HUES64 (cell line): ENCODE measurements at regions not wholly inside any gene's neighbourhood (a gene's known extent, or its start where the extent isn't known, plus 50 kb on each side); places are given as distances from the start of the nearest gene placed in this dataset.

Experiments used
- H3K27ac ChIP-seq: 2 replicates; pipeline ENCODE4 v1.7.0; 2013; ENCODE audit warnings: low read depth, low read length, inconsistent platforms
- H3K27me3 ChIP-seq: 2 replicates; pipeline ENCODE4 v1.6.1; 2013; ENCODE audit warnings: mild to moderate bottlenecking, low read length; ENCODE audit not compliant: insufficient read depth
- H3K36me3 ChIP-seq: 2 replicates; pipeline ENCODE4 v1.6.1; 2013; ENCODE audit warnings: mild to moderate bottlenecking, low read length; ENCODE audit not compliant: insufficient read depth
- H3K4me1 ChIP-seq: 2 replicates; pipeline ENCODE4 v1.6.1; 2013; ENCODE audit warnings: mild to moderate bottlenecking, low read length, moderate library complexity; ENCODE audit not compliant: insufficient read depth
- H3K4me3 ChIP-seq: 2 replicates; pipeline ENCODE4 v1.5.1; 2013; ENCODE audit warnings: mild to moderate bottlenecking, low read length, moderate library complexity
- H3K9ac ChIP-seq: 2 replicates; pipeline ENCODE4 v1.6.1; 2013; ENCODE audit warnings: mild to moderate bottlenecking, low read depth, low read length
- H3K9me3 ChIP-seq: 2 replicates; pipeline ENCODE4 v1.6.1; 2013; ENCODE audit warnings: low read depth, low read length; ENCODE audit not compliant: insufficient read depth
- WGBS: fragments of 150-250, 120-280 bp; methylation state at CpG from one replicate; pipeline ENCODE4 v1.1.7; 2013; ENCODE audit warnings: missing lambda C conversion rate; 5-methylcytosine and 5-hydroxymethylcytosine counted together

DNA sequence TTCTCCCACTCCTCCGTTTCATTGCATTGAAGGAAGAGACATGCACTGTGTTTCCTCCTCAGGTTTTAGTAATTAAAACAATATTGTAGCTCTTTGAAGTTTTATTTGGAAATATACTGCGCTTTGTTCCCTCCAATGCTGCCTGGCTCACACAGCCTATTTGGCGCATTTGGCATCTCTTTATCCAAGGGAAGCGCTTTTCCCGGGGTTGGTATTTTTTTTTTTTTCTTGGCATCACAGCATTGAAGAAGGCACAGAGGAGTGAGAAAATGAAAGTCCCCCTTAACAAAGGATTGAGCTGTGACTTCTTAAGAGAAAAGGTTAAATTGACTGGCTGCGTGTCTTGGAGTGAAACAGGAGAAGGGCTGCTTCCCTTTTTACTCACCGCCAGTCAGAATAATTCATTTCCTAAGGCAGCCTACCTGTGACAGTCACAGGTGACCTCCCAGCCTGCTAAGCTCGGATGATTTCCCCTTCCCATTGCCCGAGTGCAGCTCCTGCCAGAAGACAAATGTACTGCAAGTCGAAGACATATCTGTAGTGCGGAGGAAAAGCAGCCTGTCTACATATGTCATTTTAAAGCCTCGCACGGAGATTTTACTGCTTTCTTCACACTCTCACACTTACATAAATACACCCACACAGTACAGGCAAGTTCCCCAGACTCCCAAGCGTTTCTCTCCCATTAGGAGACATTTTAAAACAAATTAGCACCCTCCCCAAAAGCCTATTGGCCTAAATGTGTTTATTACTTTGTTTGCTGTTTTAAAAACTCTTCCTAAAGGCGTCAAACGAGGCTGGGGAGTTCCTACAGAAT, 665.5 kb upstream of the ZNF608 start:
- WGBS, result 49% methylated on average over 16 of the region's 16 CpGs
- Histone ChIP-seq H3K27ac (peak overlapping the region; percentile 9), H3K9me3 (no peaks in the 10 kb centered on the region), H3K4me3 (no peak overlapping the region), H3K36me3 (no peaks in the 10 kb centered on the region), H3K27me3 (no peaks in the 10 kb centered on the region), H3K9ac (no peak overlapping the region), H3K4me1 (peaks cover 68% of the 10 kb centered on the region)

- Histone ChIP-seq H3K9me3 (no peaks in the 10 kb centered on the region), H3K27me3 (no peaks in the 10 kb centered on the region), H3K27ac (peak overlapping the region; percentile 9), H3K9ac (no peak overlapping the region), H3K4me3 (0 out of 2 replicates have a peak overlapping the region, but pooled peaks have one; percentile 5), H3K36me3 (no peaks in the 10 kb centered on the region), H3K4me1 (peaks cover 68% of the 10 kb centered on the region)
- WGBS, result 31% methylated on average over 13 of the region's 14 CpGs
Observed at GRCh38 chr5:125412561-125413495, 666.4 kb upstream of the ZNF608 start.

- WGBS, result 80% methylated on average over 3 of the region's 3 CpGs
- H3K36me3 ChIP-seq, result no peaks in the 10 kb centered on the region
- H3K9me3 ChIP-seq, result no peaks in the 10 kb centered on the region
- peaks cover 60% of the 10 kb centered on the region for H3K4me1 ChIP-seq
- no peak overlapping the region for H3K9ac ChIP-seq
- no peak overlapping the region for H3K27ac ChIP-seq
- no peak overlapping the region for H3K4me3 ChIP-seq
- no peaks in the 10 kb centered on the region for H3K27me3 ChIP-seq
Observed at GRCh38 chr5:125413496-125414274, 667.2 kb upstream of the ZNF608 start.

GRCh38 chr5:125415126-125415525, 668.7 kb upstream of the ZNF608 start:
- 88% methylated on average over 6 of the region's 6 CpGs for WGBS
- Histone ChIP-seq H3K9ac (no peak overlapping the region), H3K9me3 (no peaks in the 10 kb centered on the region), H3K27ac (no peak overlapping the region), H3K27me3 (no peaks in the 10 kb centered on the region), H3K36me3 (no peaks in the 10 kb centered on the region), H3K4me1 (peaks cover 45% of the 10 kb centered on the region), H3K4me3 (no peak overlapping the region)

GRCh38 chr5:125416055-125416454, 669.6 kb upstream of the ZNF608 start:
- Histone ChIP-seq H3K36me3 (no peaks in the 10 kb centered on the region), H3K4me1 (peaks cover 36% of the 10 kb centered on the region), H3K9me3 (no peaks in the 10 kb centered on the region), H3K27me3 (no peaks in the 10 kb centered on the region), H3K4me3 (no peak overlapping the region), H3K27ac (no peak overlapping the region), H3K9ac (no peak overlapping the region)
- 87% methylated on average over 2 of the region's 2 CpGs for WGBS

DNA sequence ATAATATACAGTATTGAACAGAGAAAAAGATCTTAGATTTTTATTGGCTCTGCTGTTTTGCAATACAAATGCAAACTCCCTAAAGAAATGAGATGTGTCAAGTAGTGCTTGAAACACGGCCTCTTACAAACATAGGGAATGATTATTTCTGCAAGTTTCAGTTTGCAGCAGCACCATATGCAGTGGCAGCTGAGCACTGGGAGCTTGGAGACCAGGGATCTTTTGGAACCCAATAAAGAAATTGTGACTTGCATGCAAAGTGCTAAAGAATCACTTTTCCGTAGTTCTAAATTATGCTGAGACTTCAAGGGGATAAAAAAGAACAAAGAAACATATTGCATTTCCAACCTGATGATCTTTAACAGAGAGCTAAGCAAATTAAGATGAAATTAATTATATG, 674.6 kb upstream of the ZNF608 start:
- WGBS, result 90% methylated on average over 2 of the region's 2 CpGs
- Histone ChIP-seq H3K9ac (no peak overlapping the region), H3K27ac (no peak overlapping the region), H3K4me1 (peaks cover 12% of the 10 kb centered on the region), H3K4me3 (no peak overlapping the region), H3K9me3 (no peaks in the 10 kb centered on the region), H3K36me3 (no peaks in the 10 kb centered on the region), H3K27me3 (no peaks in the 10 kb centered on the region)

- Histone ChIP-seq H3K9ac (no peak overlapping the region), H3K27ac (no peak overlapping the region), H3K4me3 (no peak overlapping the region), H3K27me3 (no peaks in the 10 kb centered on the region), H3K36me3 (no peaks in the 10 kb centered on the region), H3K9me3 (no peaks in the 10 kb centered on the region), H3K4me1 (peaks cover 10% of the 10 kb centered on the region; the same call in 1 of the 2 replicates)
- WGBS, result 47% methylated on average over 5 of the region's 5 CpGs
Observed at GRCh38 chr5:125422342-125422741, 675.9 kb upstream of the ZNF608 start.

DNA sequence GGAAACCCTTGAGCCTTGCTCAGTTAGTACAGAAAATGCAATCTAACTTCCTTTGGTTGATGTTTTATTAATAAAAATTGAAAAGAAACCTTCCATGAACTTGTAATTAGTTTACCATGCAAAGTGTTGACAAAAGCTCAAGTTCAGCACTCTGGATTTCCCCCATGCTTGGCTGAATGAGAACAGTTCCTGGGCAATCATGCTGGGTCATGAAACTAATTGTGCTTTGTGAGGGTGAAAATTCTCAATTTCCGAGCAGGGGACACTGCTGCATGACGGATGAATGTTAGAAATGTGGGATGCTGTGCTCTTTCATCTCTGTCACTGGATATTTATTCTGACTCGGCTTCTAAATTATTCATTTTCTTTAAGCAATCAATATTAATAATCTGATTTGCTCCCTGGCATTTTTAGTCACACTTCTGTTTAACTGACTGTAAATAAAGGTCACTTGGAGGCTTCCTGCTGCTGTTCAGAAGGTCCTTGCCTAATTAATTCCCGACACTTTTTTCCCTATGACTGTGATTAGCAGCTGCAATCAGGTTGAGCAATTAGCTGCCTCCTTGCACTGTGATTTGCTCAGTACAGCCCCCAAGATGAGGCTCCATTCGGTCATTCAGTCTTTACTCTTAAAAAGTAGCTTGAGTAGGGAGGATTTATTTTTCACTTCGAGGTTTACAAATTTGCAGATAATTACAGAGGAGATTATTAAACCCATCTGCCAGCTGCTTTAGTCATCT, 678.1 kb upstream of the ZNF608 start:
- H3K4me1 ChIP-seq, result peaks cover 10% of the 10 kb centered on the region; the same call in 1 of the 2 replicates
- no peak overlapping the region for H3K4me3 ChIP-seq
- 91% methylated on average over 6 of the region's 6 CpGs for WGBS
- no peaks in the 10 kb centered on the region for H3K36me3 ChIP-seq
- H3K27me3 ChIP-seq, result no peaks in the 10 kb centered on the region
- no peak overlapping the region for H3K27ac ChIP-seq
- no peaks in the 10 kb centered on the region for H3K9me3 ChIP-seq
- no peak overlapping the region for H3K9ac ChIP-seq

DNA sequence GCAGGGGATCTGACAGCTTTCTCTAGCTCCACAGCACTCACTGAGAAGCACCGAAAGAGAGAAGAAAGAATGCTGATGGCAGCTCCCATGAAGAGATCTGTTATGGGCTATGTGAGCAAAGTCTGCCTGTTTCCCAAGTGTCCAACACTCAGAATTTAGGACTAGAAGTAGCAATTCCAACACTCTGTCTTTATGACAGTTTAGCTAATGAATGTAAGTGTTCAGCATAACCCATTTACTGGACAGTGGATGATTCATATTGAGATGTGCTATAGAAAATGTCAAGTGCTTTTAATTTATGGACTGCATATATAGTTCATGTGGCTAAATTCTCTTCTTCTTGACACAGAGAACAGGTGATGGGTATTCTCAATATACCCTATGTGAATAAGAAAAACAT, 683.1 kb upstream of the ZNF608 start:
- Histone ChIP-seq H3K36me3 (no peaks in the 10 kb centered on the region), H3K4me1 (peaks cover 6% of the 10 kb centered on the region; the same call in 1 of the 2 replicates), H3K27me3 (no peaks in the 10 kb centered on the region), H3K27ac (no peak overlapping the region), H3K9me3 (no peaks in the 10 kb centered on the region), H3K4me3 (no peak overlapping the region), H3K9ac (no peak overlapping the region)
- WGBS, result 85% methylated on average over 1 of the region's 1 CpG

DNA sequence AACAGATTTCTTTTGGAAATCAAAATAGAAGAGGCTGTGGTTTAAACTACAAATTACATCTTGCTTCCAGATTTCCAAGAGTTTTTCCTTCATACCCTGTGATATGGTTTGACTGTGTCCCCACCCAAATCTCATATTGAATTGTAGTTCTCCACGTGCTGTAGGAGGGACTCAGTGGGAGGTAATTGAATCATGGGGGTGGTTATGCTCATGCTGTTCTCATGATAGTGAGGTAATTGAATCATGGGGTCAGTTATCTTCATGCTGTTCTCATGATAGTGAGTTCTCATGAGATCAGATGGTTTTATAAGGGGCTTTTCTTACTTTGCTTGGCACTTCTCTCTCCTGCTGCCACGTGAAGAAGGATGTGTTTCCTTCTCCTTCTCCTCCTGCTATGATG, 687.0 kb upstream of the ZNF608 start:
- Histone ChIP-seq H3K27ac (no peak overlapping the region), H3K27me3 (no peaks in the 10 kb centered on the region), H3K4me3 (no peak overlapping the region), H3K9ac (no peak overlapping the region), H3K9me3 (no peaks in the 10 kb centered on the region), H3K36me3 (no peaks in the 10 kb centered on the region), H3K4me1 (no peaks in the 10 kb centered on the region)
- 63% methylated on average over 2 of the region's 2 CpGs for WGBS
